HG03558 (cell line): ENCODE measurements at regions not wholly inside any gene's neighbourhood (a gene's known extent, or its start where the extent isn't known, plus 50 kb on each side); places are given as distances from the start of the nearest gene placed in this dataset.

Source experiments
- ATAC-seq: cut with Tn5 transposase; IDR thresholded peaks from one replicate; pipeline ENCODE4 v1.9.1; 2021; ENCODE audit warnings: moderate number of reproducible peaks; ENCODE audit not compliant: unreplicated experiment; ENCODE audit errors: extremely low read depth

GRCh38 chr9:16352791-16353401 is 517.6 kb downstream of the BNC2 start:
- ATAC-seq, result no peak

- no peak for ATAC-seq
Observed at GRCh38 chr9:16356196-16356765, 514.2 kb downstream of the BNC2 start.

DNA sequence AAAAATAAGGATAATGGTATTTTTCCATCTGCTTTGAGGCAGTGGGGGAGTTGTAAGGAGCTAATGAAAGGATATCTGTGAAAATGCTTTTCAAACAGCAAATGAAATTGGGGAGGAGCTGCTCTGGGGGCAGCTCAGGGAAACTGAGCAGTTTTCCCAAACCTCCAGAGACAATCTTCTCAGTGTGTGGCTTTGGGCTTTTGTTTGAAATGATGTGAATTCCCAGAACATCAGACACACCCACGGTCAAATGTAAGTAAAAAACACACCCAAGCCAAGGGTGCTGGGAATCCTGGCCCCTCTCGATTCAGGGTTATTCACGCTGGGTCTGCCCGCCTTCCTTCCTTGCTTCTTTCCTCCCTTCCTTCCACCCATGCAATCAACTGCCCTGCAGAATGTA is 512.6 kb downstream of the BNC2 start:
- no peak for ATAC-seq

DNA sequence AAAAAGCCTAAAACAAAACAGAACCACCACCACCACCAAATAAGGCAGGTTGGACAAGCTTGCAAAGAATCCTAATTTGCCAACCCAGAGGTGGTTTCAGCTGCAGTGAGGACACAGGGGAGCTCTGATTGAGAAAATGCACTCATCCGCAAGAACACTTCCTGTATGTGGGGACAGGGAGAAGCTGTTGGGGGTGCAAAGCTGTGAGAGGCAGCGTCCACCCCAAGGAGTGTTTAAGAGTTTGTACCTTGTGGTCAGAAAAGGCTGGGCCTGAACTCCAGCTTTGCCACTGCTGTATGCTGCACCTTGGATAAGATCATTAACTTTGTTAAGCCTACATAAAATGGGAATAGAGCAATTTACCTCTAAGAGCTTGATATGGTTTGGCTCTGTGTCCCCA is 511.7 kb downstream of the BNC2 start:
- ATAC-seq, result no peak
